Caco-2 (cell line): ENCODE measurements at regions not wholly inside any gene's neighbourhood (a gene's known extent, or its start where the extent isn't known, plus 50 kb on each side); places are given as distances from the start of the nearest gene placed in this dataset.

Experiments used
- BruUV-seq: library from RNA; stranded (reverse); fragments of 400-500 nt; replicated peaks from 2 replicates; lab custom pipeline; 2021; lab: Mats Ljungman, UMichigan
- CTCF ChIA-PET: fragments of 300-600 bp; sonication (Branson Sonifier 250); formaldehyde crosslinking; loops from one replicate; lab custom pipeline; 2022; ENCODE audit warnings: antibody characterized with exemption; lab: Charles Lee
- POLR2A ChIA-PET: fragments of 300-600 bp; sonication (Branson Sonifier 250); formaldehyde crosslinking; loops from one replicate; lab custom pipeline; 2022; ENCODE audit warnings: antibody characterized with exemption; lab: Charles Lee
- DNase-seq, 2 experiments: peaks; one replicate each; pipeline versions ENCODE4 v3.0.0 to v3.0.0-alpha.2; 2020 to 2022
- H3K27me3 ChIP-seq: replicated peaks from 2 replicates; pipeline ENCODE4 v1.6.0; 2011; ENCODE audit warnings: low read length; ENCODE audit not compliant: control insufficient read depth, insufficient read depth
- H3K36me3 ChIP-seq: 2 replicates; pipeline ENCODE4 v1.5.1; 2011; ENCODE audit warnings: low read length; ENCODE audit not compliant: control insufficient read depth, insufficient read depth
- H3K4me1 ChIP-seq: fragments of 250-450 bp; sonication (Bioruptor Pico); 2 replicates; pipeline ENCODE4 v1.5.1; 2020; ENCODE audit warnings: mild to moderate bottlenecking
- H3K4me3 ChIP-seq: 2 replicates; pipeline ENCODE4 v1.5.1; 2011; ENCODE audit warnings: low read depth, mild to moderate bottlenecking, control low read depth, low read length
- H3K9me3 ChIP-seq: fragments of 250-450 bp; sonication (Bioruptor Pico); 2 replicates; pipeline ENCODE4 v1.5.1; 2020; ENCODE audit warnings: mild to moderate bottlenecking, moderate library complexity
- H3K27ac Mint-ChIP-seq: one replicate; pipeline ENCODE4 v1.8.0; 2022; ENCODE audit warnings: mixed read lengths; ENCODE audit not compliant: unreplicated experiment
- H3K27me3 Mint-ChIP-seq: one replicate; pipeline ENCODE4 v1.8.0; 2022; ENCODE audit warnings: mixed read lengths; ENCODE audit not compliant: insufficient read depth, unreplicated experiment
- H3K36me3 Mint-ChIP-seq: one replicate; pipeline ENCODE4 v1.8.0; 2022; ENCODE audit warnings: mild to moderate bottlenecking, mixed read lengths; ENCODE audit not compliant: insufficient read depth, unreplicated experiment
- H3K4me1 Mint-ChIP-seq: one replicate; pipeline ENCODE4 v1.8.0; 2022; ENCODE audit warnings: low read depth, mixed read lengths; ENCODE audit not compliant: unreplicated experiment
- H3K4me3 Mint-ChIP-seq: one replicate; pipeline ENCODE4 v1.8.0; 2022; ENCODE audit warnings: mild to moderate bottlenecking, moderate library complexity, mixed read lengths; ENCODE audit not compliant: unreplicated experiment
- H3K9me3 Mint-ChIP-seq: one replicate; pipeline ENCODE4 v1.8.0; 2022; ENCODE audit warnings: mixed read lengths; ENCODE audit not compliant: unreplicated experiment
- intact Hi-C: fragments of 100-400 bp; cut with micrococcal nuclease; formaldehyde crosslinking; loops from one replicate; pipeline ENCODE4 v1.10.0; 2022; ENCODE audit not compliant: unreplicated experiment
- TF ChIP-seq, protein P1 (sequence below), 2 experiments: fragments of 200-600 bp in 1 of 2; IDR thresholded peaks; 1 replicate in 1 of 2; 2 replicates in 1 of 2; pipeline versions ENCODE4 v1.5.1 to v1.8.0; 2011 to 2022; ENCODE audit warnings: antibody characterized with exemption in 1 of 2, control low read depth in 1 of 2, inconsistent platforms in 1 of 2, low read depth in 1 of 2, low read length in 1 of 2, mild to moderate bottlenecking in 1 of 2, moderate library complexity in 1 of 2; ENCODE audit not compliant: insufficient read depth in 1 of 2, severe bottlenecking in 1 of 2, unreplicated experiment in 1 of 2

- H3K9me3 Mint-ChIP-seq = peaks cover 26% of the 10 kb centered on the region
- H3K27me3 Mint-ChIP-seq = no peaks in the 10 kb centered on the region
- no peaks in the 10 kb centered on the region for H3K4me1 ChIP-seq
- H3K4me1 Mint-ChIP-seq = no peaks in the 10 kb centered on the region
- no TSS peak for BruUV-seq
- intact Hi-C loops = loop anchor here (1.0 to 10.0 kb wide), 8 partner anchors 28 to 755 kb away; no protein-coding TSS in a partner anchor
- no peaks in the 10 kb centered on the region for H3K27me3 ChIP-seq
- no peaks in the 10 kb centered on the region for H3K36me3 Mint-ChIP-seq
- no peak overlapping the region for H3K4me3 ChIP-seq
- no peaks in the 10 kb centered on the region for H3K36me3 ChIP-seq
- ChIA-PET POLR2A (no interaction called here), CTCF (interaction anchor here (1.0 to 1.7 kb wide), 2 partner anchors 171 to 755 kb away, joined by 3 to 5 read pairs; no protein-coding TSS in a partner anchor)
- peaks cover 11% of the 10 kb centered on the region for H3K9me3 ChIP-seq
- no peak overlapping the region for H3K4me3 Mint-ChIP-seq
- DNase-seq = no peak
- TF ChIP-seq, protein P1, sequence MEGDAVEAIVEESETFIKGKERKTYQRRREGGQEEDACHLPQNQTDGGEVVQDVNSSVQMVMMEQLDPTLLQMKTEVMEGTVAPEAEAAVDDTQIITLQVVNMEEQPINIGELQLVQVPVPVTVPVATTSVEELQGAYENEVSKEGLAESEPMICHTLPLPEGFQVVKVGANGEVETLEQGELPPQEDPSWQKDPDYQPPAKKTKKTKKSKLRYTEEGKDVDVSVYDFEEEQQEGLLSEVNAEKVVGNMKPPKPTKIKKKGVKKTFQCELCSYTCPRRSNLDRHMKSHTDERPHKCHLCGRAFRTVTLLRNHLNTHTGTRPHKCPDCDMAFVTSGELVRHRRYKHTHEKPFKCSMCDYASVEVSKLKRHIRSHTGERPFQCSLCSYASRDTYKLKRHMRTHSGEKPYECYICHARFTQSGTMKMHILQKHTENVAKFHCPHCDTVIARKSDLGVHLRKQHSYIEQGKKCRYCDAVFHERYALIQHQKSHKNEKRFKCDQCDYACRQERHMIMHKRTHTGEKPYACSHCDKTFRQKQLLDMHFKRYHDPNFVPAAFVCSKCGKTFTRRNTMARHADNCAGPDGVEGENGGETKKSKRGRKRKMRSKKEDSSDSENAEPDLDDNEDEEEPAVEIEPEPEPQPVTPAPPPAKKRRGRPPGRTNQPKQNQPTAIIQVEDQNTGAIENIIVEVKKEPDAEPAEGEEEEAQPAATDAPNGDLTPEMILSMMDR (IDR thresholded peaks at IDR 0.05; ENCODE audit: insufficient read depth in 1 of 2, low read depth in 1 of 2, low read length in 1 of 2, severe bottlenecking in 1 of 2, unreplicated experiment in 1 of 2) = peak in 1 of 2 experiments; percentile 42
- no peak overlapping the region for H3K27ac Mint-ChIP-seq
These were observed 293.9 kb downstream of the SNX13 start for GRCh38 chr7:17646253-17646956.

- POLR2A ChIA-PET = no interaction called here
- no peak overlapping the region for H3K27ac Mint-ChIP-seq
- H3K9me3 Mint-ChIP-seq = peaks cover 12% of the 10 kb centered on the region
- H3K4me1 ChIP-seq = no peaks in the 10 kb centered on the region
- intact Hi-C loops = no loop called here
- TF ChIP-seq, protein P1 (IDR thresholded peaks at IDR 0.05; ENCODE audit: insufficient read depth in 1 of 2, low read depth in 1 of 2, low read length in 1 of 2, severe bottlenecking in 1 of 2, unreplicated experiment in 1 of 2) = no peak
- CTCF ChIA-PET = no interaction called here
- H3K4me3 ChIP-seq = no peak overlapping the region
- no peaks in the 10 kb centered on the region for H3K36me3 ChIP-seq
- H3K9me3 ChIP-seq = no peaks in the 10 kb centered on the region
- no peaks in the 10 kb centered on the region for H3K36me3 Mint-ChIP-seq
- no peaks in the 10 kb centered on the region for H3K27me3 ChIP-seq
- DNase-seq = no peak
- no peaks in the 10 kb centered on the region for H3K27me3 Mint-ChIP-seq
- no peak overlapping the region for H3K4me3 Mint-ChIP-seq
- no peaks in the 10 kb centered on the region for H3K4me1 Mint-ChIP-seq
- BruUV-seq = no TSS peak
These were observed 289.0 kb downstream of the SNX13 start for GRCh38 chr7:17651341-17651740.

DNA sequence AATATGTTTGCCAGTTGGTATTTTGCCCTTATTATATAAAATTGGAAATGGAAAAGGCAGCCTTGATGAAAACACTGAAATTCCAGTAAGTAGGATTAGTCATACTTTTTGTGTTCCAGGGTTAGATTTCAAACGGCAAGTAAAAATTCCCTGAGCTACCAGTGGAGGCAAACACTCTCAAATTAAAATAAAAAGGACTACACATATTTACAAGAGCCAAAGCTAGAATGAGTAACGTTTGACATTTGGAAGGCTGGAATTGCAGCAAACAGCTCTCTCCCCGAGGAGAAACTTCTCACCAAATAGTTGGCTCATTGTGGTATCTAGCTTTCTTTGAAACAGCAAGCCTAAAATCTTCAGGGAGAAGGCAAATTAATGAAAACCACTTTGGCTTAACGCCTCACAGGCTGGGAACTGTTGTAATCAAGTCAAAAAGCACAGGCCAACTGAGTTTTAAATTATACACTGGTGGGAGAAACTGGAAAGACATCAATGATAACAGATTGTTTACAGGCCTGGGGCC is 288.4 kb downstream of the SNX13 start:
- Histone ChIP-seq H3K4me1 (no peaks in the 10 kb centered on the region), H3K9me3 (no peaks in the 10 kb centered on the region), H3K36me3 (no peaks in the 10 kb centered on the region), H3K4me3 (no peak overlapping the region), H3K27me3 (no peaks in the 10 kb centered on the region)
- ChIA-PET POLR2A (no interaction called here), CTCF (no interaction called here)
- no peaks in the 10 kb centered on the region for H3K27me3 Mint-ChIP-seq
- TF ChIP-seq, protein P1 (IDR thresholded peaks at IDR 0.05; ENCODE audit: insufficient read depth in 1 of 2, low read depth in 1 of 2, low read length in 1 of 2, severe bottlenecking in 1 of 2, unreplicated experiment in 1 of 2) = no peak
- no peak overlapping the region for H3K4me3 Mint-ChIP-seq
- H3K36me3 Mint-ChIP-seq = no peaks in the 10 kb centered on the region
- no peak for DNase-seq
- H3K9me3 Mint-ChIP-seq = peaks cover 16% of the 10 kb centered on the region
- intact Hi-C loops = no loop called here
- no TSS peak for BruUV-seq
- no peaks in the 10 kb centered on the region for H3K4me1 Mint-ChIP-seq
- no peak overlapping the region for H3K27ac Mint-ChIP-seq
